OCI-LY3 (cell line): ENCODE measurements at regions not wholly inside any gene's neighbourhood (a gene's known extent, or its start where the extent isn't known, plus 50 kb on each side); places are given as distances from the start of the nearest gene placed in this dataset.

Source experiments
- H2AFZ ChIP-seq: fragments of 200-600, 300-600 bp; shearing (Covaris generic); 2 replicates; pipeline ENCODE4 v1.6.0; 2014; ENCODE audit warnings: antibody characterized with exemption, low read depth, low read length
- H3K27ac ChIP-seq: fragments of 200-600, 300-600 bp; sonication (generic); 2 replicates; pipeline ENCODE4 v1.5.1; 2014; ENCODE audit warnings: mild to moderate bottlenecking, low read length, moderate library complexity, mixed read lengths
- H3K27me3 ChIP-seq: fragments of 200-600, 300-600 bp; sonication (generic); 2 replicates; pipeline ENCODE4 v1.6.1; 2014; ENCODE audit warnings: low read depth, low read length, mixed read lengths
- H3K36me3 ChIP-seq: fragments of 200-600, 300-600 bp; sonication (generic); replicated peaks from 2 replicates; pipeline ENCODE3; 2014; ENCODE audit warnings: low read depth, low read length, mixed read lengths
- H3K4me1 ChIP-seq: fragments of 300-600, 200-600 bp; sonication (generic); 2 replicates; pipeline ENCODE4 v1.6.1; 2014; ENCODE audit warnings: low read length, mixed read lengths
- H3K4me2 ChIP-seq: fragments of 200-600, 300-600 bp; sonication (generic); 2 replicates; pipeline ENCODE4 v1.6.1; 2014; ENCODE audit warnings: low read length, mixed read lengths
- H3K4me3 ChIP-seq: fragments of 300-600, 200-600 bp; sonication (generic); 2 replicates; pipeline ENCODE4 v1.5.1; 2014; ENCODE audit warnings: antibody characterized with exemption, mild to moderate bottlenecking, low read length, moderate library complexity
- H3K79me2 ChIP-seq: fragments of 300-600, 200-600 bp; shearing (Covaris generic); 2 replicates; pipeline ENCODE4 v1.6.1; 2014; ENCODE audit warnings: mild to moderate bottlenecking, low read length, mixed read lengths
- H3K9ac ChIP-seq: fragments of 300-600, 200-600 bp; shearing (Covaris generic); 2 replicates; pipeline ENCODE4 v1.6.0; 2014; ENCODE audit warnings: mild to moderate bottlenecking, low read length, moderate library complexity
- H3K9me3 ChIP-seq: fragments of 200-600, 300-600 bp; shearing (Covaris generic); 2 replicates; pipeline ENCODE4 v1.6.1; 2014; ENCODE audit warnings: low read length, mixed read lengths; ENCODE audit not compliant: insufficient read depth
- H4K20me1 ChIP-seq: fragments of 200-600, 300-600 bp; sonication (generic); 2 replicates; pipeline ENCODE4 v1.6.1; 2016; ENCODE audit warnings: low read length, mixed read lengths; ENCODE audit not compliant: insufficient read depth
- EZH2phosphoT487 ChIP-seq: fragments of 200-600 bp; shearing (Covaris generic); IDR thresholded peaks from 2 replicates; pipeline ENCODE4 v1.6.1; 2018; ENCODE audit warnings: antibody characterized with exemption, mixed run types, low read depth
- TF ChIP-seq, protein P1 (sequence below): fragments of 200-600, 300-600 bp; sonication (generic); IDR thresholded peaks from 2 replicates; pipeline ENCODE4 v1.5.1; 2014; ENCODE audit warnings: antibody characterized with exemption, low read length, low read depth

DNA sequence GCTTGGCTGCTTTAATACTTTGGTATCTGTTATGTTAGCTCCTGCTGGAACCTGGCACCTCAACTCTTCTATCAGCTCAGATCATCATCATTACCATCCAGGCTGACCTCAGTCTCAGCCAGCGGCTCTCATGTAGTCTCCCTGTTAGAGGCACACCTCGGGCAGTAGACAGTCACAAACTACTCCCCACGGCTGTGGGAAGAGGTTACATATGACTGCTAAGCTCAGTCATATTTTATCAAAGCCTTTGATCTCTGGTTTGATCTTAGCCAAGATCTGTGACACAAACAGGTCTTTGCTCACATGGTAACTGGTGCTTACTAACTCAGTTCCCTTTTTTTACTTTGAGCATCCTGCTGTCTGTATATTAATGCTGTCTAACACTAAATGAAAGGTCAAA, 384.9 kb downstream of the CENPC start:
- Histone ChIP-seq H3K4me2 (no peak overlapping the region), H2AFZ (no peak overlapping the region), H3K9ac (no peak overlapping the region), H3K9me3 (no peaks in the 10 kb centered on the region), H3K27ac (no peak overlapping the region), H3K27me3 (no peaks in the 10 kb centered on the region), H3K4me1 (peaks cover 13% of the 10 kb centered on the region), H3K79me2 (no peaks in the 10 kb centered on the region), H3K4me3 (no peak overlapping the region), H4K20me1 (no peaks in the 10 kb centered on the region), H3K36me3 (no peaks in the 10 kb centered on the region)
- TF ChIP-seq, protein P1, sequence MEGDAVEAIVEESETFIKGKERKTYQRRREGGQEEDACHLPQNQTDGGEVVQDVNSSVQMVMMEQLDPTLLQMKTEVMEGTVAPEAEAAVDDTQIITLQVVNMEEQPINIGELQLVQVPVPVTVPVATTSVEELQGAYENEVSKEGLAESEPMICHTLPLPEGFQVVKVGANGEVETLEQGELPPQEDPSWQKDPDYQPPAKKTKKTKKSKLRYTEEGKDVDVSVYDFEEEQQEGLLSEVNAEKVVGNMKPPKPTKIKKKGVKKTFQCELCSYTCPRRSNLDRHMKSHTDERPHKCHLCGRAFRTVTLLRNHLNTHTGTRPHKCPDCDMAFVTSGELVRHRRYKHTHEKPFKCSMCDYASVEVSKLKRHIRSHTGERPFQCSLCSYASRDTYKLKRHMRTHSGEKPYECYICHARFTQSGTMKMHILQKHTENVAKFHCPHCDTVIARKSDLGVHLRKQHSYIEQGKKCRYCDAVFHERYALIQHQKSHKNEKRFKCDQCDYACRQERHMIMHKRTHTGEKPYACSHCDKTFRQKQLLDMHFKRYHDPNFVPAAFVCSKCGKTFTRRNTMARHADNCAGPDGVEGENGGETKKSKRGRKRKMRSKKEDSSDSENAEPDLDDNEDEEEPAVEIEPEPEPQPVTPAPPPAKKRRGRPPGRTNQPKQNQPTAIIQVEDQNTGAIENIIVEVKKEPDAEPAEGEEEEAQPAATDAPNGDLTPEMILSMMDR = no peak
- no peak for TF ChIP-seq EZH2phosphoT487

DNA sequence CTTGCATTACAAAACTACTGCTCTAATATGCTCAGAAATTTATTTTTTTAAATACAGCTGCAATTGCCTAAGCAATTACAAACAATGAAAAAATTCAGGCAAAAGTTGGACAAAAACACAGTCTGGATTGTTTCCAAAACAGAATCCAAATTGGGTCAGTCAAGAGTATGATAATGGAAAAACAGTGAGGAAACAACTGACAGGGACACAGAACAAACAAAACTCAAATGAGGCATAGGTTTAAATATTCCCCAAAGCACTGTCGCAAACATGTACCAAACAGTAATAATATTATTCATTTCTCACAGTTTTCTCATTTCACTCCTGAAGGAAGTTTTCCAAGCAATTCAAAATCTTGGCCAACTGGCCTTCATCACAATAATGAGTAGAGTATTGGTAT, 386.6 kb downstream of the CENPC start:
- TF ChIP-seq EZH2phosphoT487 = no peak
- TF ChIP-seq, protein P1 = no peak
- no peak overlapping the region for H3K4me3 ChIP-seq
- peaks cover 13% of the 10 kb centered on the region for H3K4me1 ChIP-seq
- H3K27me3 ChIP-seq = no peaks in the 10 kb centered on the region
- no peaks in the 10 kb centered on the region for H3K79me2 ChIP-seq
- no peaks in the 10 kb centered on the region for H3K36me3 ChIP-seq
- H3K4me2 ChIP-seq = no peak overlapping the region
- no peaks in the 10 kb centered on the region for H3K9me3 ChIP-seq
- H3K9ac ChIP-seq = no peak overlapping the region
- no peaks in the 10 kb centered on the region for H4K20me1 ChIP-seq
- no peak overlapping the region for H2AFZ ChIP-seq
- no peak overlapping the region for H3K27ac ChIP-seq

DNA sequence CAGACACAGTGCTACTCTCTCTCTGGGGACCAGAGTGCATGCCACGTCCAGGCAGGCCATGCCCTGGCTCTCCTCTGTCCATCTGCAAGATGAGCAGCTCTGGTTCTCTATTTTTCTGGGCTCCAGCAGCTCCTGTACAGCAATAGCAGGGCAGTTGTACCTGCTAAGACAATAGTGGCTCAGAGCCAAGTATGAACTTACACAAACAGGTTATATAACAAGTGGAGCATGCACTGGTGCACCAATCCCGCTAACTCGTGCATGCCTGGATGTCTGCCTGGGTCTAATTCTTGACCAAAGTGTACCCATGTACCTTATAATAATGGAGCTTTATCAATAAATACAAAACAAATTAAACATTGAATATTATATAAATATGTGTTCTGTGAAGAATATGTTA, 392.3 kb downstream of the CENPC start:
- no peak overlapping the region for H3K4me2 ChIP-seq
- H2AFZ ChIP-seq = no peak overlapping the region
- H3K27me3 ChIP-seq = no peaks in the 10 kb centered on the region
- TF ChIP-seq EZH2phosphoT487 = no peak
- TF ChIP-seq, protein P1 = no peak
- no peaks in the 10 kb centered on the region for H3K79me2 ChIP-seq
- H3K36me3 ChIP-seq = no peaks in the 10 kb centered on the region
- no peak overlapping the region for H3K4me3 ChIP-seq
- H3K4me1 ChIP-seq = peaks cover 8% of the 10 kb centered on the region; the same call in 1 of the 2 replicates
- H3K9ac ChIP-seq = no peak overlapping the region
- no peaks in the 10 kb centered on the region for H4K20me1 ChIP-seq
- H3K27ac ChIP-seq = no peak overlapping the region
- H3K9me3 ChIP-seq = no peaks in the 10 kb centered on the region

DNA sequence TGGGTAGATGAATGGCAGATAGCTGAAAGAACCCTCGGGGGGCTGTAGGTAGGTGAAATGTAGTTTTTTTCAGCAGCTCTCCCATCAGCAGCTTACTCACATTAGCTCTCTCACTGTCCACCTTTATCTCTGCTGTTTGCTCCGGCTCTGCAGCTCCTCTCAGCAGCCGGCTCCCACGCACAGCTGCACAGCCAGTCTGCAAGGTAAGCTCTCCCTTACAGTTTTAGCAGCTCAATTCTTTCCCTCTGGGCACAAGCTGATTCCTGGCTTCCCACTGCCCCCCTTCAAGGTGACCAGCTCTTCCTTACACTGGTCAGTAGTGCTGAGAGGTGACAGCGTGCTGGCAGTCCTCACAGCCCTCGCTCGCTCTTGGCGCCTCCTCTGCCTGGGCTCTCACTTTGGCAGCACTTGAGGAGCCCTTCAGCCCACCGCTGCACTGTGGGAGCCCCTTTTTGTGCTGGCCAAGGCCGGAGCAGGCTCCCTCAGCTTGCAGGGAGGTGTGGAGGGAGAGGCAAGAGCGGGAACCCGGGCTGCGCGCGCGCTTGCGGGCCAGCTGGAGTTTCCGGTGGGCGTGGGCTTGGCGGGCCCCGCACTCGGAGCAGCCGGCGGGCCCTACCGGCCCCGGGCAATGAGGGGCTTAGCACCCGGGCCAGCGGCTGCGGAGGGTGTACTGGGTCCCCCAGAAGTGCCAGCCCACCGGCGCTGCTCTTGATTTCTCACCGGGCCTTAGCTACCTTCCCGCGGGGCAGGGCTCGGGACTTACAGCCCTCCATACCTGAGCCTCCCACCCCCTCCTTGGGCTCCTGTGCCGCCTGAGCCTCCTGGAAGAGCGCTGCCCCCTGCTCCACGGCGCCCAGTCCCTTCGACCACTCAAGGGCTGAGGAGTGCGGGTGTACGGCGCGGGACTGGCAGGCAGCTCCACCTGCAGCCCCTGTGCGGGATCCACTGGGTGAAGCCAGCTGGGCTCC, 393.6 kb downstream of the CENPC start:
- no peak overlapping the region for H3K27ac ChIP-seq
- no peaks in the 10 kb centered on the region for H3K79me2 ChIP-seq
- TF ChIP-seq EZH2phosphoT487 = no peak
- TF ChIP-seq, protein P1 = no peak
- H3K4me3 ChIP-seq = no peak overlapping the region
- no peaks in the 10 kb centered on the region for H3K27me3 ChIP-seq
- no peaks in the 10 kb centered on the region for H3K36me3 ChIP-seq
- H3K4me2 ChIP-seq = no peak overlapping the region
- H4K20me1 ChIP-seq = no peaks in the 10 kb centered on the region
- H3K9ac ChIP-seq = no peak overlapping the region
- H3K9me3 ChIP-seq = no peaks in the 10 kb centered on the region
- no peak overlapping the region for H2AFZ ChIP-seq
- H3K4me1 ChIP-seq = no peaks in the 10 kb centered on the region
